IMR-90 (cell line): ENCODE measurements at regions not wholly inside any gene's neighbourhood (a gene's known extent, or its start where the extent isn't known, plus 50 kb on each side); places are given as distances from the start of the nearest gene placed in this dataset.

Experiments
- ATAC-seq: fragments of 200-7000 bp; cut with Tn5 transposase; 2 replicates; pipeline ENCODE4 v1.9.1; 2020; ENCODE audit warnings: low read depth, mild to moderate bottlenecking, moderate library complexity
- BruUV-seq: library from RNA; stranded (reverse); fragments of 400-500 nt; replicated peaks from 2 replicates; lab custom pipeline; 2021; lab: Mats Ljungman, UMichigan
- CTCF ChIA-PET: fragments of 300-600 bp; formaldehyde crosslinking; extraction: SDS; loops from one replicate; lab custom pipeline; 2021; ENCODE audit warnings: antibody characterized with exemption; lab: Yijun Ruan, JAX
- POLR2A ChIA-PET: fragments of 300-600 bp; sonication (Branson Sonifier 250); formaldehyde crosslinking; loops from one replicate; lab custom pipeline; 2022; ENCODE audit warnings: antibody characterized with exemption; ENCODE audit not compliant: unreplicated experiment; lab: Charles Lee
- DNase-seq: peaks from one replicate; pipeline ENCODE4 v3.0.0; 2013
- H2AFZ ChIP-seq: replicated peaks from 2 replicates; pipeline ENCODE3; 2013; ENCODE audit warnings: low read length, mild to moderate bottlenecking; ENCODE audit not compliant: poor library complexity
- H2AK5ac ChIP-seq: 2 replicates; pipeline ENCODE4 v1.6.1; 2013; ENCODE audit warnings: low read depth, low read length, inconsistent platforms
- H2AK9ac ChIP-seq: replicated peaks from 2 replicates; pipeline ENCODE3; 2013; ENCODE audit warnings: mild to moderate bottlenecking, low read depth, low read length, moderate library complexity; ENCODE audit not compliant: poor library complexity
- H2BK120ac ChIP-seq: 2 replicates; pipeline ENCODE4 v1.6.1; 2013; ENCODE audit warnings: low read depth, low read length, inconsistent platforms
- H2BK15ac ChIP-seq: 3 replicates; pipeline ENCODE4 v1.6.1; 2013; ENCODE audit warnings: low read depth, low read length, inconsistent platforms
- H2BK20ac ChIP-seq: 2 replicates; pipeline ENCODE4 v1.6.1; 2013; ENCODE audit warnings: low read depth, mild to moderate bottlenecking, inconsistent platforms, low read length, moderate library complexity
- H2BK5ac ChIP-seq: 2 replicates; pipeline ENCODE4 v1.6.1; 2013; ENCODE audit warnings: mild to moderate bottlenecking, low read depth, low read length, inconsistent platforms; ENCODE audit not compliant: poor library complexity, severe bottlenecking
- H3K14ac ChIP-seq: replicated peaks from 2 replicates; pipeline ENCODE4 v1.6.1; 2013; ENCODE audit warnings: low read depth, low read length, inconsistent platforms
- H3K18ac ChIP-seq: 2 replicates; pipeline ENCODE4 v1.6.1; 2013; ENCODE audit warnings: low read depth, low read length, control low read depth
- H3K23ac ChIP-seq: 2 replicates; pipeline ENCODE4 v1.6.1; 2013; ENCODE audit warnings: low read depth, low read length, inconsistent platforms
- H3K27ac ChIP-seq: 2 replicates; pipeline ENCODE4 v1.5.1; 2013; ENCODE audit warnings: mild to moderate bottlenecking, control low read depth, low read length; ENCODE audit not compliant: insufficient read depth
- H3K27me3 ChIP-seq: 2 replicates; pipeline ENCODE4 v1.6.1; 2013; ENCODE audit warnings: low read length; ENCODE audit not compliant: control insufficient read depth, insufficient read depth
- H3K36me3 ChIP-seq: 2 replicates; pipeline ENCODE4 v1.6.1; 2013; ENCODE audit warnings: low read length, mixed read lengths; ENCODE audit not compliant: control insufficient read depth, insufficient read depth
- H3K4ac ChIP-seq: 2 replicates; pipeline ENCODE4 v1.6.1; 2013; ENCODE audit warnings: low read depth, low read length, inconsistent platforms
- H3K4me1 ChIP-seq: 2 replicates; pipeline ENCODE4 v1.6.1; 2013; ENCODE audit warnings: low read length, mixed read lengths; ENCODE audit not compliant: control insufficient read depth, insufficient read depth
- H3K4me2 ChIP-seq: 2 replicates; pipeline ENCODE4 v1.6.1; 2013; ENCODE audit warnings: low read depth, mild to moderate bottlenecking, control low read depth, low read length, moderate library complexity
- H3K4me3 ChIP-seq: 2 replicates; pipeline ENCODE4 v1.5.1; 2013; ENCODE audit warnings: low read depth, mild to moderate bottlenecking, control low read depth, low read length, moderate library complexity; ENCODE audit not compliant: insufficient read depth
- H3K56ac ChIP-seq: 2 replicates; pipeline ENCODE4 v1.6.1; 2013; ENCODE audit warnings: low read length, inconsistent platforms; ENCODE audit not compliant: insufficient read depth; ENCODE audit errors: extremely low read depth
- H3K79me1 ChIP-seq, 2 experiments: 2 replicates each; pipeline ENCODE4 v1.6.1; 2013; ENCODE audit warnings: low read length in 2 of 2, inconsistent platforms in 1 of 2, low read depth in 1 of 2
- H3K9ac ChIP-seq: 2 replicates; pipeline ENCODE4 v1.6.1; 2013; ENCODE audit warnings: low read depth, low read length, control low read depth
- H3K9me1 ChIP-seq: 2 replicates; pipeline ENCODE4 v1.6.1; 2013; ENCODE audit warnings: low read length, inconsistent platforms; ENCODE audit not compliant: insufficient read depth
- H3K9me3 ChIP-seq: 2 replicates; pipeline ENCODE4 v1.6.1; 2013; ENCODE audit warnings: low read length; ENCODE audit not compliant: control insufficient read depth, insufficient read depth
- H4K20me1 ChIP-seq: 2 replicates; pipeline ENCODE4 v1.6.1; 2013; ENCODE audit warnings: low read length, inconsistent platforms; ENCODE audit not compliant: insufficient read depth
- H4K5ac ChIP-seq: 2 replicates; pipeline ENCODE4 v1.6.1; 2013; ENCODE audit warnings: mild to moderate bottlenecking, low read depth, low read length, control low read depth
- H4K8ac ChIP-seq, 2 experiments: 2 replicates each; pipeline ENCODE4 v1.6.1; 2013; ENCODE audit warnings: low read depth in 2 of 2, low read length in 2 of 2, control low read depth in 1 of 2, inconsistent platforms in 1 of 2
- H4K91ac ChIP-seq: 2 replicates; pipeline ENCODE4 v1.6.1; 2013; ENCODE audit warnings: low read depth, low read length, inconsistent platforms; ENCODE audit not compliant: insufficient read depth
- BHLHE40 ChIP-seq: fragments of 150-350 bp; IDR thresholded peaks from 2 replicates; pipeline ENCODE4 v1.6.1; 2016; ENCODE audit warnings: mild to moderate bottlenecking, low read depth, low read length
- CEBPB ChIP-seq: IDR thresholded peaks from 2 replicates; pipeline ENCODE4 v1.6.1; 2012; ENCODE audit warnings: low read depth, low read length, improper control_type of control experiment
- CHD1 ChIP-seq: IDR thresholded peaks from 2 replicates; pipeline ENCODE4 v1.6.1; 2012; ENCODE audit warnings: low read depth, low read length, improper control_type of control experiment
- CTCF ChIP-seq: conservative IDR thresholded peaks from 2 replicates; pipeline ENCODE4 v1.5.1; 2012; ENCODE audit warnings: mild to moderate bottlenecking, low read depth, low read length, improper control_type of control experiment
- MAFK ChIP-seq: IDR thresholded peaks from 2 replicates; pipeline ENCODE4 v1.6.1; 2012; ENCODE audit warnings: low read depth, low read length, improper control_type of control experiment
- MAZ ChIP-seq: IDR thresholded peaks from 2 replicates; pipeline ENCODE4 v1.6.1; 2012; ENCODE audit warnings: low read depth, mild to moderate bottlenecking, low read length, improper control_type of control experiment, moderate library complexity, borderline replicate concordance
- MXI1 ChIP-seq: IDR thresholded peaks from 2 replicates; pipeline ENCODE4 v1.6.1; 2012; ENCODE audit warnings: low read depth, mild to moderate bottlenecking, low read length, moderate library complexity, borderline replicate concordance
- NFE2L2 ChIP-seq: fragments of 150-350 bp; IDR thresholded peaks from 2 replicates; pipeline ENCODE4 v1.6.1; 2016; ENCODE audit warnings: low read depth, mild to moderate bottlenecking, low read length
- POLR2A ChIP-seq: IDR thresholded peaks from 2 replicates; pipeline ENCODE4 v1.6.1; 2012; ENCODE audit warnings: mild to moderate bottlenecking, low read depth, low read length
- RAD21 ChIP-seq: IDR thresholded peaks from 2 replicates; pipeline ENCODE4 v1.6.1; 2012; ENCODE audit warnings: low read length, improper control_type of control experiment
- RCOR1 ChIP-seq: IDR thresholded peaks from 2 replicates; pipeline ENCODE4 v1.6.1; 2012; ENCODE audit warnings: mild to moderate bottlenecking, low read length, improper control_type of control experiment; ENCODE audit not compliant: insufficient replicate concordance
- RFX5 ChIP-seq: IDR thresholded peaks from 2 replicates; pipeline ENCODE4 v1.8.0; 2012; ENCODE audit warnings: low read depth, mild to moderate bottlenecking, low read length, moderate library complexity
- SMC3 ChIP-seq: fragments of 150-350 bp; IDR thresholded peaks from 2 replicates; pipeline ENCODE4 v1.6.1; 2016; ENCODE audit warnings: low read depth, mild to moderate bottlenecking, antibody characterized with exemption, low read length, moderate library complexity
- WGBS, 2 experiments: methylation state at CpG; one replicate each; pipeline versions ENCODE4 v1.1.5 to v1.1.7; 2013; ENCODE audit warnings: missing lambda C conversion rate in 2 of 2; ENCODE audit not compliant: insufficient read length in 1 of 2; ENCODE audit errors: extremely low coverage in 2 of 2; 5-methylcytosine and 5-hydroxymethylcytosine counted together
- dilution Hi-C: fragments of 300-500 bp; cut with HindIII; formaldehyde crosslinking; loops from one replicate; pipeline ENCODE4 v1.14.3; 2018; ENCODE audit warnings: low sequenced_read_pairs; ENCODE audit not compliant: unreplicated experiment
- in situ Hi-C: fragments of 300-500 bp; cut with MboI; formaldehyde crosslinking; loops from 3 replicates; pipeline ENCODE4 v1.14.3; 2019; ENCODE audit warnings: low sequenced_read_pairs, inconsistent platforms, mixed read lengths
- intact Hi-C: fragments of 100-400 bp; cut with micrococcal nuclease; formaldehyde crosslinking; loops from 2 replicates; pipeline ENCODE4 v1.10.0; 2022
- TF ChIP-seq, protein P1 (sequence below): fragments of 150-350 bp; IDR thresholded peaks from 2 replicates; pipeline ENCODE4 v1.6.1; 2016; ENCODE audit warnings: low read depth, mild to moderate bottlenecking, low read length, moderate library complexity, borderline replicate concordance

DNA sequence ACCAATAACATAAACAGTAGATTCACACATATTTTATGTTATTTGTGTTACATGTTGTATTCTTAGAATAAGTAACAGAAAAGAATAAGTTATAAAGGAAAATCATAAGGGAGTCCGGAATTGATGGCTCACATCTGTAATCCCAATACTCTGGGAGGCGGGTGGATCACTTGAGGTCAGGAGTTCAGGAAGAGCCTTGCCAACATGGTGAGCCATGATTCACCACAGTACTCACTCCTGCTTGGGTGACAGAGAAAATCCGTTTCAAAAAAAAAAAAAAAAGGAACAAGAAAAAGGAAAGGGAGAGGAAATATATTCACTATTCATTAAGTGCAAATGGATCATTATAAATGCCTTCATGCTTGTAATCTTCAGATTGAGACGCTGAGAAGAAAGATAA lies 533.3 kb upstream of the CDH9 start:
- TF ChIP-seq MAFK (no peak), POLR2A (no peak), NFE2L2 (no peak), BHLHE40 (no peak), MAZ (no peak), RCOR1 (no peak), RAD21 (no peak), MXI1 (no peak), CEBPB (no peak), CHD1 (no peak), RFX5 (no peak), CTCF (no peak), SMC3 (no peak)
- TF ChIP-seq, protein P1, sequence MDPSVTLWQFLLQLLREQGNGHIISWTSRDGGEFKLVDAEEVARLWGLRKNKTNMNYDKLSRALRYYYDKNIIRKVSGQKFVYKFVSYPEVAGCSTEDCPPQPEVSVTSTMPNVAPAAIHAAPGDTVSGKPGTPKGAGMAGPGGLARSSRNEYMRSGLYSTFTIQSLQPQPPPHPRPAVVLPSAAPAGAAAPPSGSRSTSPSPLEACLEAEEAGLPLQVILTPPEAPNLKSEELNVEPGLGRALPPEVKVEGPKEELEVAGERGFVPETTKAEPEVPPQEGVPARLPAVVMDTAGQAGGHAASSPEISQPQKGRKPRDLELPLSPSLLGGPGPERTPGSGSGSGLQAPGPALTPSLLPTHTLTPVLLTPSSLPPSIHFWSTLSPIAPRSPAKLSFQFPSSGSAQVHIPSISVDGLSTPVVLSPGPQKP, result no peak
- H4K91ac ChIP-seq, result no peak overlapping the region
- H3K9ac ChIP-seq, result no peak overlapping the region
- H3K79me1 ChIP-seq, result no peaks in the 10 kb centered on the region
- no peaks in the 10 kb centered on the region for H3K36me3 ChIP-seq
- no TSS peak for BruUV-seq
- no CpG with 5 or more reads among the region's 4 CpGs for WGBS, 2 experiments
- H3K14ac ChIP-seq, result no peak overlapping the region
- no peak overlapping the region for H3K56ac ChIP-seq
- intact Hi-C loops (no loop called here), dilution Hi-C loops (no loop called here), in situ Hi-C loops (no loop called here)
- no peak overlapping the region for H4K8ac ChIP-seq
- H4K20me1 ChIP-seq, result no peaks in the 10 kb centered on the region
- CTCF ChIA-PET, result no interaction called here
- no peak overlapping the region for H2AFZ ChIP-seq
- H3K4me2 ChIP-seq, result no peak overlapping the region
- no peak overlapping the region for H3K4me3 ChIP-seq
- H2BK5ac ChIP-seq, result no peak overlapping the region
- no peak overlapping the region for H3K4ac ChIP-seq
- H3K23ac ChIP-seq, result no peak overlapping the region
- no peak overlapping the region for H2BK120ac ChIP-seq
- DNase-seq, result no peak
- ATAC-seq, result no peak
- no peak overlapping the region for H4K5ac ChIP-seq
- POLR2A ChIA-PET, result no interaction called here
- H3K27me3 ChIP-seq, result no peaks in the 10 kb centered on the region
- H3K4me1 ChIP-seq, result no peaks in the 10 kb centered on the region
- H2BK15ac ChIP-seq, result no peak overlapping the region
- H2AK9ac ChIP-seq, result no peak overlapping the region
- H3K9me1 ChIP-seq, result no peaks in the 10 kb centered on the region
- peaks cover 2% of the 10 kb centered on the region; the same call in 1 of the 2 replicates for H3K9me3 ChIP-seq
- no peak overlapping the region for H3K27ac ChIP-seq
- H2BK20ac ChIP-seq, result no peak overlapping the region
- no peak overlapping the region for H3K18ac ChIP-seq
- H2AK5ac ChIP-seq, result no peak overlapping the region
